ENCODE measurements at regions not wholly inside any gene's neighbourhood (a gene's known extent, or its start where the extent isn't known, plus 50 kb on each side); places are given as distances from the start of the nearest gene placed in this dataset.

GRCh38 chr3:132881756-132882409, 156.3 kb upstream of the TMEM108 start:
- TF ChIP-seq POLR2AphosphoS5 (IDR thresholded peaks at IDR 0.05; ENCODE audit: borderline replicate concordance, low read depth, low read length) (no peak), EZH2 (IDR thresholded peaks at IDR 0.05) (no peak), FOXP2 (optimal IDR thresholded peaks at IDR 0.05; ENCODE audit: control extremely low read depth, extremely low read length, insufficient read depth) (no peak)

All from SK-N-MC (cell line).